GM12878 (cell line): ENCODE measurements at regions not wholly inside any gene's neighbourhood (a gene's known extent, or its start where the extent isn't known, plus 50 kb on each side); places are given as distances from the start of the nearest gene placed in this dataset.

Experiments
- ATAC-seq: fragments of 200-7000 bp; cut with Tn5 transposase; 3 replicates; pipeline ENCODE4 v1.9.1; 2020; ENCODE audit warnings: mild to moderate bottlenecking, moderate library complexity
- BruUV-seq: library from RNA; stranded (reverse); fragments of 400-500 nt; replicated peaks from 2 replicates; lab custom pipeline; 2021; lab: Mats Ljungman, UMichigan
- CTCF ChIA-PET: fragments of 300-600 bp; sonication (Branson Sonifier 250); formaldehyde crosslinking; extraction: SDS; loops from one replicate; lab custom pipeline; 2021; ENCODE audit warnings: inconsistent platforms; lab: Yijun Ruan, JAX
- POLR2A ChIA-PET: fragments of 350-600 bp; formaldehyde crosslinking; extraction: SDS; loops from one replicate; lab custom pipeline; 2021; ENCODE audit warnings: inconsistent platforms; lab: Charles Lee
- RAD21 ChIA-PET: fragments of 300-600 bp; sonication (Branson Sonifier 250); formaldehyde crosslinking; loops from one replicate; lab custom pipeline; 2023; ENCODE audit warnings: antibody characterized with exemption; ENCODE audit not compliant: unreplicated experiment; lab: Charles Lee
- SMC1A ChIA-PET: fragments of 300-600 bp; sonication (Branson Sonifier 250); formaldehyde crosslinking; loops from one replicate; lab custom pipeline; 2023; ENCODE audit not compliant: unreplicated experiment, uncharacterized antibody; lab: Charles Lee
- DNase-seq: peaks from one replicate; pipeline ENCODE4 v3.0.0-alpha.2; 2011; ENCODE audit warnings: low read depth, low spot score
- FAIRE-seq: peaks from 3 replicates; lab custom pipeline; 2011; peaks lifted over from hg19 to GRCh38; lab: Jason Lieb, UNC
- H2AFZ ChIP-seq: 2 replicates; pipeline ENCODE4 v1.6.0; 2011; ENCODE audit warnings: low read depth, low read length, control low read depth; ENCODE audit not compliant: control insufficient read depth
- H3K27ac ChIP-seq: 2 replicates; pipeline ENCODE4 v1.5.1; 2011; ENCODE audit warnings: control low read depth; ENCODE audit not compliant: control insufficient read depth, insufficient read depth
- H3K27me3 ChIP-seq, 2 experiments: replicated peaks in 1 of 2; 2 replicates each; pipeline versions ENCODE4 v1.6.0 to v1.6.1; 2011; ENCODE audit warnings: low read length in 1 of 2; ENCODE audit not compliant: control insufficient read depth in 2 of 2, insufficient read depth in 2 of 2
- H3K36me3 ChIP-seq, 2 experiments: 2 replicates each; pipeline ENCODE4 v1.5.1; 2011; ENCODE audit warnings: low read length in 1 of 2; ENCODE audit not compliant: control insufficient read depth in 2 of 2, insufficient read depth in 2 of 2
- H3K4me1 ChIP-seq: 2 replicates; pipeline ENCODE4 v1.6.1; 2011; ENCODE audit warnings: mild to moderate bottlenecking, low read length, moderate library complexity, mixed read lengths; ENCODE audit not compliant: control insufficient read depth, insufficient read depth
- H3K4me2 ChIP-seq: 2 replicates; pipeline ENCODE4 v1.6.0; 2011; ENCODE audit warnings: control low read depth; ENCODE audit not compliant: control insufficient read depth, insufficient read depth
- H3K4me3 ChIP-seq: fragments of 200-600 bp; sonication (generic); 2 replicates; pipeline ENCODE4 v1.5.1; 2016
- H3K79me2 ChIP-seq: 2 replicates; pipeline ENCODE4 v1.6.0; 2011; ENCODE audit warnings: low read length; ENCODE audit not compliant: control insufficient read depth, insufficient read depth
- H3K9ac ChIP-seq: 2 replicates; pipeline ENCODE4 v1.8.0; 2011; ENCODE audit warnings: low read length, control low read depth, mixed read lengths; ENCODE audit not compliant: control insufficient read depth, insufficient read depth
- H3K9me3 ChIP-seq: replicated peaks from 3 replicates; pipeline ENCODE4 v1.5.1; 2011; ENCODE audit warnings: mild to moderate bottlenecking, low read length; ENCODE audit not compliant: control insufficient read depth, insufficient read depth
- H4K20me1 ChIP-seq: 2 replicates; pipeline ENCODE4 v1.6.0; 2011; ENCODE audit not compliant: control insufficient read depth, insufficient read depth
- BHLHE40 ChIP-seq, 2 experiments: fragments of 450-650 bp in 1 of 2; IDR thresholded peaks; 2 replicates each; pipeline ENCODE4 v1.6.1; 2011 to 2017; ENCODE audit warnings: low read depth in 2 of 2, borderline replicate concordance in 1 of 2, improper control_type of control experiment in 1 of 2, low read length in 1 of 2, mild to moderate bottlenecking in 1 of 2
- CEBPZ ChIP-seq: fragments of 150-350 bp; IDR thresholded peaks from 2 replicates; pipeline ENCODE4 v1.6.1; 2016; ENCODE audit warnings: low read depth, low read length
- IRF5 ChIP-seq: fragments of 450-650 bp; IDR thresholded peaks from 2 replicates; pipeline ENCODE4 v1.6.1; 2017; ENCODE audit warnings: borderline replicate concordance
- JUND ChIP-seq: IDR thresholded peaks from 2 replicates; pipeline ENCODE4 v1.6.1; 2012; ENCODE audit warnings: low read depth, mild to moderate bottlenecking, low read length, improper control_type of control experiment, moderate library complexity
- MLLT1 ChIP-seq: fragments of 450-650 bp; IDR thresholded peaks from 2 replicates; pipeline ENCODE4 v1.6.1; 2016; ENCODE audit warnings: mild to moderate bottlenecking
- NFYA ChIP-seq: IDR thresholded peaks from 2 replicates; pipeline ENCODE4 v1.6.1; 2011; ENCODE audit warnings: low read depth, mild to moderate bottlenecking, low read length, improper control_type of control experiment, borderline replicate concordance
- ZBTB40 ChIP-seq: fragments of 450-650 bp; IDR thresholded peaks from 2 replicates; pipeline ENCODE4 v1.6.1; 2016; ENCODE audit warnings: mild to moderate bottlenecking, moderate library complexity, borderline replicate concordance
- WGBS: methylation state at CpG from one replicate; pipeline ENCODE4 v1.1.6; 2016; ENCODE audit warnings: low lambda C conversion rate; ENCODE audit not compliant: insufficient replicate concordance, insufficient coverage; ENCODE audit errors: missing lambda C conversion rate; 5-methylcytosine and 5-hydroxymethylcytosine counted together
- in situ Hi-C: fragments of 300-500 bp; cut with MboI; formaldehyde crosslinking; loops from 9 replicates; pipeline ENCODE4 v1.14.3; 2018; ENCODE audit warnings: mixed read lengths
- intact Hi-C: fragments of 100-400 bp; cut with micrococcal nuclease; formaldehyde crosslinking; loops from one replicate; pipeline ENCODE4 v1.14.2; 2022; ENCODE audit not compliant: unreplicated experiment

GRCh38 chr6:119942078-119942752 lies 592.7 kb upstream of the MAN1A1 start:
- SMC1A ChIA-PET, result no interaction called here
- no peak for FAIRE-seq
- Histone ChIP-seq H3K4me1 (no peaks in the 10 kb centered on the region), H3K79me2 (no peaks in the 10 kb centered on the region), H3K27me3 (no peaks in the 10 kb centered on the region), H3K4me2 (no peak overlapping the region), H4K20me1 (no peaks in the 10 kb centered on the region), H3K9ac (no peak overlapping the region), H3K36me3 (no peaks in the 10 kb centered on the region), H3K9me3 (no peaks in the 10 kb centered on the region), H3K4me3 (no peak overlapping the region), H2AFZ (no peak overlapping the region), H3K27ac (no peak overlapping the region)
- no peak for DNase-seq
- 8% methylated on average over 3 of the region's 3 CpGs for WGBS
- ATAC-seq, result no peak
- TF ChIP-seq NFYA (no peak), CEBPZ (no peak), MLLT1 (no peak), BHLHE40 (IDR thresholded peaks at IDR 0.05; ENCODE audit: borderline replicate concordance in 1 of 2, low read depth in 2 of 2, low read length in 1 of 2) (no peak), ZBTB40 (no peak), IRF5 (no peak), JUND (no peak)
- RAD21 ChIA-PET, result no interaction called here
- no TSS peak for BruUV-seq
- CTCF ChIA-PET, result no interaction called here
- in situ Hi-C loops, result no loop called here
- intact Hi-C loops, result no loop called here
- POLR2A ChIA-PET, result no interaction called here
